ENCODE measurements at regions not wholly inside any gene's neighbourhood (a gene's known extent, or its start where the extent isn't known, plus 50 kb on each side); places are given as distances from the start of the nearest gene placed in this dataset.
"Not testable (repeated sequence)": the region's sequence is repeated elsewhere in the genome, so short reads cannot be mapped to it uniquely, and the experiment has no call there.

DNA sequence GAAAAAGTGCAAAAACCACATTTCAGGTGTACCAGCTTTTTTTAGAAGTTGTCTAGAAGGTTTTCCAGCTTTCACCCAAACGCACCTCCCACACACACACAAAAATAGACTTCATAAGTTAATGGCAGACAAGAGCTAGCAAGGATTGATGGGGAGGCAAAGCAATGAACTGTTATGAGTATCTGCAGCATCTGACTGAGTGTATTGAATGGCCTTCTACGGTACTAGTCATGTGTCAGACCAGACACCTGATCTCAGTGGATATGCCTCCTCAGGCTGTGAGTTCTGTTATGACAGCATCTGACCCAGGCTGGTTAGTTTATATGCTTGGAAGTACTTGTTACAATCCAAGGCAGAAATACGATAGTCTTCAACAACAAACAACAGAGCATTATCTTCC lies 406.1 kb upstream of the AUTS2 start:
- no peak for DNase-seq

DNA sequence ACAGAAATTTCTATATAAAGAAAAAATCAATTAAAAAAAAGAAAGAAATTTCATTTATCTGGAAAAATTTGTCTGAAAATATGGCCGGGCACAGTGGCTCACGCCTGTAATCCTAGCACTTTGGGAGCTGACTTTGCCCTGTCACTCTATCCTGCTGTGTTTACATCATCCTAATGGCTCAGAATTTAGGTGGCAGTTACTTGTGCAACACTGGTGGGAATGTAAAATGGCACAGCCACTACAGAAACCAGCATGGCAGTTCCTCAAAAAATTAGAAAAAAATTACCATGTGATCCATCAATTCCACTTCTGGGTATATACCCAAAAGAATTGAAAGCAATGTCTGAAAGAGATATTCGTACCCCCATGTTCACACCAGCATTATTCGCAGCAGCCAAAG lies 405.2 kb upstream of the AUTS2 start:
- DNase-seq, result no peak

DNA sequence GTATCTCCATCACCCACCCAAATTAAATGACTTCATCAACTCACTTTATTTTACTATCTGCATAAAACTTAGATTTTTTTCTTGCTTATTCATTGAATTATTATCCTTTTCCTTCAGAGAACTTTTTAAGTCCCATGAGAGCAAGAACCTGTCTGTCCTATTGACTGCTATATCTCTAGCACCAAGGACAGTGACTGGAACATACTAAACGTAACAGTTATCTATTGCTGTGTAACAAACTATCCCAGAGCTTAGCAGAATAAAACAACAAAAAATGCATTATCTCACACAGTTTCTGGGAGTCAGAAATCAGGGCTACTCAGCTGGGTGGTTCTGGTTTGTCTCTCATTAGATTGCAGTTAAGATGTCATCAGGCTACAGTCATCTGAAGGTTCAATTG lies 401.7 kb upstream of the AUTS2 start:
- no peak for DNase-seq

DNA sequence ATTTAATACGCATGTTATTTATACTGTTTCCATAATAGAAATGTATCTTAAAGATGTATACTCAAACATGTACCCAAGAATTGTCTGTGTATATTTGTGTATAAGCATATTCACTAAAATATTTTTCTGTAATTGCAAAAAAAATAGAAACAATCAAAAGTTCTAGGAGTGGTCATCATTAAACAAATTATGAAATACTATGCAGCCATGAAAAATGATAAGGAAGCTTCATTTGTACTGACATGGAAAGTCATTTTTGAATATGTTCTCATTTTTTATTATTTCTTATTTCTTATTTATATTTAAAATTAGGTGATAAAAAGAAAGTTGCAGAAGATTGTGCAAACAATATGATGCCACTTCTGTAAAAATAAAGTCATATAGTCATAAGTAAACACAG lies 400.0 kb upstream of the AUTS2 start:
- DNase-seq, result no peak

DNA sequence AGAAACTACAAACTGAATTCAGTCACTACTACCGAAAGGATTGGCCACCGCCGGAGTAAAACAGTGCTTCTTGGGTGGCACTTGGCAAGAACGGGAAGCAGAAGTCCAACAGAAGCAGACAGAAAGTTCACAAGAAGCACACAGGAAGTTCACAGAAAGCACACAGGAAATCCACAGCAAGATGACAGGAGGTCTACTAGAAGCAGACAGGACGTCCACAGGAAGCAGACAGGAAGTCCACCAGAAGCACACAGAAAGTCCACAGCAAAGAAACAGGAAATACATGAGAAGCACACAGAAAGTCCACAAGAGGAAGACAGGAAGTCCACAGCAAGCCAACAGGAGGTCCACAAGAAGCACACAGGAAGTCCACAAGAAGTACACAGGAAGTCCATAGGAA lies 399.2 kb upstream of the AUTS2 start:
- DNase-seq, result no peak

DNA sequence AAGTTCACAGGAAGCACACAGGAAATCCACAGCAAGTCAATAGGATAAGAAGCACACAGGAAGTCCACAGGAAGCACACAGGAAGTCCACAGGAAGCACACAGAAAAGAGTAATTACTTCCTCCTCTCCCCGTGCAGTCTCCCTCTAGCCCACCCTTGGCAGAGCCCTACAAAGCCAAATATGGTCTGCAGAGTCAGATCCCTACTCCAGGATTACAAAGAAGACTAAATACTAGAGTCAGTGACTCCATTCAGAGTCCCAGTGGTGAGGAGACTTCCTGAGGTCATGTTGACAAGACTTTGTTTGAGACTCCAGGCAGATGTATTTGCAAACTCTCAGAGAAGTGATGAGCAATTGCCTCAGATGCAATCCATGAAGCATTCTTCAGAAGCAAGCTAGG lies 398.6 kb upstream of the AUTS2 start:
- DNase-seq, result no peak

DNA sequence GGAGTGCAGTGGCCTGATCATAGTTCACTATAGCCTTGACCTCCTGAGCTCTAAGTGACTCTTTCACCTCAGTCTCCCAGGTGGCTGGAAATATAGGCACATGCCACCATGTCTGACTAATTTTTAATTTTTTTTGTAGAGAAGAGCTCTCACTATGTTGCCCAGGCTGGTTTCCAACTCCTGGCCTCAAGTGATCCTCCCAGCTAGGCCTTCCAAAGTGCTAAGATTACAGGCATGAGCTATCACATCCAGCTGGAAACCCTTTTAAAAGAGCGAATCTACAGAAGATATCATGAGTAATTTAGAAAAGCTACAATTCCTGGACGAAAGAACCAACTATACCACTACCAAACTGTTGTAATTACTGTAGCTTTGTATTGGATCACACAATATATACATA lies 394.4 kb upstream of the AUTS2 start:
- DNase-seq, result no peak

DNA sequence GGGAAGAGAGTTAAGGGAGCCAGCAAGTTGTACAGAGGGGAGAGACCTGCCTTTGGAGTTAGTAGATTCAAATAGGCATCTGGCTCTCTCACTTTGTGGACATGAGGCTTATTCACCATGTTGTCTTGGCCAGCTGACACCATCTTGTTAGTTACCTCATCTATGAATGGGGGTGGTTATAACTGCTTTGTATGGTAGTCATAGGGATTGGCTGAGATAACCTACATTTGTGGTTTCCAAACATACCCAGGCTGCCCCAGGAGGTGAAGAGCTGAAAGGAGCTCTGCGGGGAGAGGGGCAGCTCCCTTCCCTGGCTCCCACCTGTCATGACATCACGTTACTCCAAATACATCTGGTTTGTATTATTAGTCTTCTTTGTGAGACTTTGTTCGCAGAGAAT lies 393.3 kb upstream of the AUTS2 start:
- DNase-seq, result no peak

DNA sequence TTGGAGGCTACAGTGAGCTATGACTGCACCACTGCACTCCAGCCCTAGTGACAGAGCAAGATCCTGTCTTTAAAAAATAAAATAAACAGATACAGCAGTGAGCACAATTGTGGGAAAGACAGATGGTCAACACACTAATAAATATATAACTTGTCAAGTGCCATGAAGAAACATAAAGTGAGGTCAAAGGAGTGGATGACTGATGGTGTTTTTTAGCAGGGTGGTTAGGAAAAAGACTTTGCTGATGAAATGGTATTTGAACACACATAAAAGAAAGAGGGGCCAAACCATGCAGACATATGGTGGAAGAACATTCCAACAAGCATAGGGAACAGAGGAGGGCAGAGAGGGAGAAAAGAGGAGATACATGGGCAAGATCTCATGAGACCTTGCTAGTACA lies 392.7 kb upstream of the AUTS2 start:
- DNase-seq, result no peak

DNA sequence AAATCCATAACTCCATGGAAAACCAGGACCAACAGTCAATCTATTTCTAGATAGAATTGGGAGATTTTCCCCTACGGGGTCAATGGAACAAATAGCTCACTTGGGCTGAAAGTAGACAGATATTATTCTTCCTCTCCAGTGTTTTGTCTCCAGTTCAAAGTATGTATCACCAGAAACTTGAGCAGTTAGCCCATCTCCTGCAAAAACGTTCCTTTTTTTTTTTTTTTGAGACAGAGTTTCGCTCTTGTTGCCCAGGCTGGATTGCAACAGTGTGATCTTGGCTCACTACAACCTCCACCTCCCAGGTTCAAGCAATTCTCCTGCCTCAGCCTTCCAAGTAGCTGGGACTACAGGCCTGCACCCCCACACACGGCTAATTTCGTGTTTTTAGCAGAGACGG lies 390.0 kb upstream of the AUTS2 start:
- DNase-seq, result no peak

DNA sequence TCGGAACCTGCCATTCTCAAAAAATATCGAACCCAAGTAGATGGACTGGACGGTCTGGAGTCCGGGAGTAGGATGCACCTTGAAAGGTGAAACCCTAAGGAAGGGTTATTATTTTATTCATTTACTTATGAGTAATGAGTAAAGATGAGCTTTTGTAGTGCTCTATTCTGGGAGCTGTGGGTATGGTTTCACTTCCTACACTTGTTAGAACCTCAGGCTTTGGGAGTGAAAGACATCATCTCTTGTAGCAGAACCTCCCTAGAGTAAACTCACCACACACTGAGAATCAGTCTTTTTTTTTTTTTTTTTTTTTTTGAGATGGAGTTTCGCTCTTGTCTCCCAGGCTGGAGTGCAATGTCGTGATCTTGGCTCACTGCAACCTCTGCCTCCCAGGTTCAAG lies 389.4 kb upstream of the AUTS2 start:
- DNase-seq, result no peak

DNA sequence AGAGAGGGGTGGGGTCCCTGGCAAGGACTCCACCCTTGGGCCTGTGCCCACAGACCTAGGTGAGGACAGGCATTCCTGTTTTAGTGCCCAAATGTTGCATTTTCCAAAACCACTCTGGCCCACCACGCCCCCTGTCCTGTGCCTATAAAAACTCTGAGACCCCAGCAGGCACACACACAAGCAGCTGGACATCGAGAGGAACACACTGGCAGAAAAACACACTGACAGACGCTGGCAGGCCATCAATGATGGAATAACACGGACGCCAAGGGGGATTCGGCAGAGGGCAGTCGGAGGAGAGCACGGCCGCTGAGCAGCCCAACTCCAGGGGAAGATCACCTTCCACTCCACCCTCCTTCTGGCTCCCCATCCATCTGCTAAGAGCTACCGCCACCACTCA lies 386.9 kb upstream of the AUTS2 start:
- DNase-seq, result no peak

DNA sequence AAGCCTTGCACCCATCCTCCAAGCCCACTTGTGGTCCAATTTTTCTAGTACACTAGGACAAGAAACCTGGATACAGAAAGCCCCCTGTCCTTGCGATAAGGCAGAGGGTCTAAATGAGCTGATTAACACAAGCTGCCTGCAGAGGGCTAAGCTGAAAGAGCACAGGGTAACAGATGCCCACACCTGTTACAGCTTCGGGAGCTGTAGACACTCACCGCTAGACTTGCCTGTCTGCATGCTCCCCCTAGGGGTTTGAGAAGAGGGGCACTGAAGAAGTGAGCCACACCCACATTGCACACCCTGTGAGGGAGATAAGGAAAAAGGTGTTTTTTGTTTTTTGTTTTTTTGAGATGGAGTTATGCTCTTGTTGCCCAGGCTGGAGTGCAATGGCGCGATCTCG lies 386.5 kb upstream of the AUTS2 start:
- DNase-seq, result no peak

DNA sequence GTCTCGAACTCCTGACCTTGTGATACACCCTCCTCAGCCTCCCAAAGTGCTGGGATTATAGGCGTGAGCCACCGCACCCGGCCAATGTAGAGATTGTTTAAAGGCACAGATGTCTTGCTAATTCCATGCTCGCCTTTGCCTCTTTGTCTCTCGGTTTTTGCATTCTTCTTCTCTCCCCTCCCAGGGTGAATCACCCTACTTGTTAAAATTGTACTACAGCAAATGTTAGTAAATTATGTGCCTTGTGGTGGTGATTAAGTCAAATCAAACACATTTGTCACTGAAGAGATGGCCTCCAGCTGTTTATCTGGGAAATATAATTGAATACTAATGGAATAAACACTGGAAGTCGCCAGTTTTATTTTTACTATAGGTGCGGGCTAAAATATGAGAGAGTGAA lies 384.4 kb upstream of the AUTS2 start:
- DNase-seq, result no peak

DNA sequence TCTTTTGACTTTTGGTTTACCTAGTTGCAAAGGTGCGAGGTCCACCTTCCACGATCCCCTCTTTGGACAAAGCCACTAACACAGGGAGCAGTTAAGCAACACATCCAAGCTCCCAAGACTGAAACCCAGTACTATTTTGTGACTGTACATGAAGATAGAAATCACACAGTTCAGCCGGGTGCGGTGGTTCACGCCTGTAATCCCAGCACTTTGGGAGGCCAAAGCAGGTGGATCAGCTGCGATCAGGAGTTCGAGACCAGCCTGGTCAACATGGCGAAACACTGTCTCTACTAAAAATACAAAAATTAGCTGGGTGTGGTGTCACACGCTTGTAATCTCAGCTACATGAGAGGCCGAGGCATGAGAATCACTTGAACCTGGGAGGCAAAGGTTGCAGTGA lies 382.8 kb upstream of the AUTS2 start:
- DNase-seq, result not testable (repeated sequence)

DNA sequence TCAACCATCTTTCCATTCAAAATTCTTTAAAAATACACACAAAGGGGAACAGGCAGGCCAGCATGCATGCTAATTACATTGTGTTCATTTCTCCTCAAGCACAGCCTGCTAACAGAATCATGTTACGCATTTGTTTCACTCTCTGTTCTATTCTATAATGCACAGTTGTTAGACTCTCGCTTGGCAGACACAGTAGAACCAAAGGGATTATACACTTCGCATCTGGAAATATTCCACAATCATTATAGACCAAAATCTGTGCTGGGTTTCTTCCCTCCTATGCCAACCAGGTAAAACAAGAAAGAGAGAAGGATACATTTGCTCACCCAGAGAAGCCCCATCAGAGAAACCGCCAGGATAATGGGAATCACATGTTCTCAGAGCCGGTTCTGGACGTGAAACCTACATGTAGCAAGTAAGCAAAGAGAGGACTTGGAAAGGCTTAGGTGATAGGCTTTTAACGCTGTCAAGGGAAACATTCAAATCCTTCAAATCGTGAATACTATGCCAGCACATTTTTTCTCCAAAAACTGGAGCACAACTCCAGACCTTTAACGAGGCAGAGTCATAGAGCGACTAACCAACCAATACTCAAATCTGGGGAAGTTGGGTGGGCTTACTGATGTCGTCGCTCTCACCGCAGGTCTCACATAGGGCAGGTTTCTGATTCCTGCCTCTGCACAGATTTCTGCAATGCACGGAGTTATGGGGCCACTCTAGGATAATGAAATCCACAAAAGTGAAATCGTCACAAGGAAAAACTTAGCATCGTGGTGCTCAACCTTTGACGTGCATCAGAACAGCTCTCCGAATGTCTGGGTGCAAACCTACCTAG lies 380.5 kb upstream of the AUTS2 start:
- DNase-seq, result no peak

DNA sequence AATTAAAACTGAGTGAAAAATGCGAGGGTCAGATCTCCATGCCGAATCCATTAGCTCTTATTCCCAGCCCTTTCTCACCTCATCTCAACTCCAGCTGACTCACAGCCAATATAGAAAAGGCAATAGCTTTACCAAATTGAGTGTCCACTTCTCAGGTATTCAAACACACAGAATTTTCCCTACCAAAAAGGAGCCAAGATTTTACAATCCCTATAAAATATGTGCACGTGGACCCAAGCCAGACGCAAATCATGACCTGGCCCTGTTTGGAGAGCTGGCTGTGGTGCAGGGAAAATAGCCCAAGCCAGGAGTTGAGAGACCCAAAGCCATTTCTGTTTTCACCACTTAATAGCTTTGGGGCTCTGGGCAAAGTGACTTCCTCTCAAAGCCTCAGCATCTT lies 379.7 kb upstream of the AUTS2 start:
- no peak for DNase-seq

DNA sequence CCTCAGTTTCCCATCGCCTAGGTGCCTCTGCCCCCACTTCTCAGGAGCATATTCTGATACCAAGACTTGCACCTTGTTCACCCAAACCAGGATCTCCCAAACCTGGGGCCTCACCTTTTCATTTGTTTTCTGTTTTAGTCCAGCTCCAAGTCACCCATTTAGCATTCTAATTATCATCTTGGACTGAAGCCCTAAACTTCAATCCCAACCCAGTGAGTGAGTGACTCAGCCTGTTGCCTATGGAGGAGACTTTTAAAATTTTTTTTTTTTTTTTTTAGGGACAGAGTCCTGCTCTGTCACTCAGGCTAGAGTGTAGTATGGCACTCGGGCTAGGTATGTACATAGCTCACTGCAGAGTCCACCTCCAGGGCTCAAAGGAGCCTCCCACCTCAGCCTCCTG lies 378.9 kb upstream of the AUTS2 start:
- no peak for DNase-seq

DNA sequence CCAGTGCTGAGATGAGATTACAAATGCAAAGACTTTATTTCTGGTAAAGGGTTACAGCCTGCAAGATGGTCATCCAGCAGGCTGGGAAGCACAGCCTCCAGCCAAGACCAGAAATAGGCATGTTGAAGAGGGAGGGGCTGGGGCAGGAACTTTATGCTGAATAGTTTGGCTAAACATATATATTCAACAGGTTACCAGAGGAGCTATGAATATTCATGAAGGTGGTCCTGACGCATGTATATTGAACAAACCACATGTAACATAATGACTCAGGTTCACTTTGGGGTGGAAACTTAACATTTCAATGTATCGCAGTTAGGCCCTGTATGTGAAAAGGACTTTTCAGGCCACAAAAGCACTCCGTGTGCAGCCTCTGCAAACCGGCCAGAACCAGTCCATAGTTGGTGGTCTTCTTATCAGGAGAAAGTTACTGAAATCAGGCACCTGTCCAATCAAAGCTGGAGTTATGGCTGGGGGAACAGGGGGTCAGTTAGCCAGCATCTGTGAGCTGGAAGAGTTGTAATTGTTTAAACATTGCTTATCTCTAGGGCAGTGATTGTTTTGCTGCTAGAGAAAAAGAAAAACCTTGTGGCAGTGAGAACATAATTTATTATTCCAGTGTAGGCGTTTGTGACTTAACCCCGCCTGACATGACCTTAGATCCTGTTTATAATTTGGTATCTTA lies 372.9 kb upstream of the AUTS2 start:
- no peak for DNase-seq

DNA sequence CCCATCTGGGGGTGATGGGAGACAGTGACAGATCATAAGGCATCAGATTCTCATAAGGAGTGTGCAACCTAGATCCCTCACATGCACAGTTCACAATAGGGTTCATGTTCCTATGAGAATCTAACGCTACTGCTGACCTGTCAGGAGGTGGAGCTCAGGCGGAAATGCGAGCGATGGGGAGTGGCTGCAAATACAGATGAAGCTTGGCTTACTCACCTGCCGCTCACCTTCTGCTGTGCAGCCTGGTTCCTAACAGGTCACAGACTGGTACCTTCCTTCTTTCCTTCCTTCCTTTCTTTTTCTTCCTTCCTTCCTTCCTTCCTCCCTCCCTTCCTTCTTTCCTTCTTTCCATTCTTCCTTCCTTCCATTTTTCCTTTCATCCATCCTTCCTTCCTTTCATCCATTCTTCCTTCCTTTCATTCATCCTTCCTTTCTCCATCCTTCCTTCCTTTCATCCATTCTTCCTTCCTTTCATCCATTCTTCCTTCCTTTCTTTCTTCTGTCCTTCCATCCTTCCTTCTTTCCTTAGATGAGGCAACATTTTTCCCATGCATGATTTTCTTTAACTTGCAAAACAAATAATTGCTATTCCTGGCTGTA lies 370.0 kb upstream of the AUTS2 start:
- DNase-seq, result no peak

DNA sequence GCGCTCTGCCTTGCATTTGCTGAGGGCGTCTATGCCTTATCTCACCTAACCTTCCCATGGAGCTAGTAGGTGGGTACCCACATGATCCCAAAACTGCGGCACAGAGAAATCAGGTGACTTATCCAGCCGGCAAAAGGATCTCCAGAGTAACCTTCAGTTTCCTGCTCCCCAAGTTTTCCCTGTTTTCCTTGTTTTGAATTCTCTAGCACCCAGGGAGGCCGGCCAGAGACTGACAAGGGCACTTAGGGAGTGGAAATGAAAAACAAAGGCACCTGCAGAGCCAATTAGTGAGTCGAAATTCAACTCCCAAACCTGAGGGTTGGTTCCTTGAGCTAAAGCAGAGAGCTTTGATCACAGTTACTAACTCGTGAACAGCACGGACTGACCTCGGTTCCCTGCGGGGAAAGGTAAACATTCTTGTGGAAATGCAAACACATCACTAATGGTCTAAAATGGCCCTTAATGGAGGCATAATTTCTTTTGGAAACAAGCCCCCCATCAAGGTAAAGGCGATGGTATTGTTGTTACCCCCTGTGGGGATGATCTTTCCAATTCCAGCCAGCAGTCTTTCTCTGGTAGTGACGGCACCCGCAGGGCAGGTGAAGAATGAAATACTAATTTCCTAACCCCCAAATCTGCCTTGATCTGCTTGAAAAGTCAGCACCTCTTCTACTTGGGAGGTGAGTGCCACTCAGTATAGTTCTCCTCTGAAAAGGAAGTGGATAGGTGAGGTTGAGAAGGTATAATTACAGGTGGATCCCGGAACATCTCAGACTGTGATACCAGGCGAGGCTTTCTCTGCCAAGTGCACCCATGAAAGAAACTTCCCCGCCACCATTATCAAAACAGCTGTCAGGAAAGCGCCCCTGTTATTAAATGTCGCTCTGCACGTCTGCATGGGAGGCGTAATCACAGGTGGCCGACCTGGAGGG lies 365.6 kb upstream of the AUTS2 start:
- DNase-seq, result peak; percentile 78

DNA sequence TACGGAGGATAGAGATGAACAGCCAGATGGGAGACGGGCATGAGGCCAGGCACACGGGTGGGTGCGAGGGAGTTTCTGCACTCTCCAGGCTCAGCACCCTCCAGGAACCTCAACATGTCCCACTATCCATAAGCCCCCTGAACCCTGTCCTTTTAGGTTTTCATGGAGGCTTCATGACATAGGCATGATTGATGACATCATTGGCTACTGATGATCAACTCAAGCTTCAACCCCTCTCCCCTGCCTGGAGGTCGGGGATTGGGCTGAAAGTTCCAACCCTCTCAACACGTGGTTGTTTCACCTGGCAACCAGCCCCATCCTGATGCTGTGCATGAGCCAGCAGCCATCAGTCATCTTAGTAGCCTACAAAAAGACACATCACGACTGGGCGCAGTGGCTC lies 360.7 kb upstream of the AUTS2 start:
- DNase-seq, result no peak

DNA sequence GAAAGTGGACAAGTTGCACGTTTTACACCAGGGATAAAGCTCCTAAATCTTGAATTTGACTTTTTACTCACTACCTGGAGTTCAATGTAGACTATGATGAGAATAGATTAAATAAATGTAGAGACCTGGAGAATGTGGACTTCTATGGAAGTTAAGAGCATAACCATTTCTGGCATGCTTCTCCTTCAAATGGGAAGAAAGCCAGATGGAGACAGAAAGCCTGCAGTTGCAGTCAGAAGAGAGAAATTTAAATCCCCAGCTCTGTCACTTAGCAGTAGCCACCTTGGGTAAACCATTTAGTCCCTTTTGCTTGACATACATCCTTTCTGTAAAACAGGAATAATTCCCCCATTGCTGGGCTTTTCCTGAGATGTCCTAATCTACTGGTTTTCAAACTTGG lies 355.3 kb upstream of the AUTS2 start:
- DNase-seq, result no peak

All from islet precursor cell (in vitro differentiated cells).